Adrenal gland (tissue), 9 donors: ENCODE measurements at regions not wholly inside any gene's neighbourhood (a gene's known extent, or its start where the extent isn't known, plus 50 kb on each side); places are given as distances from the start of the nearest gene placed in this dataset.

ENCODE experiments used
- DNase-seq, 7 donors: peaks; one replicate each; pipeline ENCODE4 v3.0.0-alpha.2; 2019 to 2020
- H3K27ac ChIP-seq, 5 donors: fragments of 200-600 bp; sonication (generic) in 4 of 5; 1 replicate in 3 of 5; 2 replicates in 2 of 5; pipeline versions ENCODE4 v1.5.1 to v1.8.0; 2016 to 2020; ENCODE audit warnings: mild to moderate bottlenecking in 1 of 5
- H3K27me3 ChIP-seq: fragments of 200-600 bp; 2 replicates; pipeline ENCODE4 v1.8.0; 2021
- H3K36me3 ChIP-seq, 2 donors: fragments of 200-600 bp; replicated peaks in 1 of 2; 1 replicate in 1 of 2; 2 replicates in 1 of 2; pipeline versions ENCODE4 v1.5.1 to v1.8.0; 2018 to 2022
- H3K4me1 ChIP-seq, 2 donors: fragments of 200-600 bp; replicated peaks in 1 of 2; 1 replicate in 1 of 2; 2 replicates in 1 of 2; pipeline versions ENCODE4 v1.5.1 to v1.8.0; 2018 to 2021
- H3K4me3 ChIP-seq, 4 donors: fragments of 200-600 bp; sonication (generic) in 3 of 4; one replicate each; pipeline ENCODE4 v1.5.1; 2016 to 2018
- H3K9me3 ChIP-seq, 3 donors: fragments of 200-600 bp; sonication (generic) in 1 of 3; replicated peaks in 1 of 3; 1 replicate in 2 of 3; 2 replicates in 1 of 3; pipeline versions ENCODE4 v1.5.1 to v1.8.0; 2016 to 2021
- POLR2A ChIP-seq, 2 donors: fragments of 450-650 bp; IDR thresholded peaks; one replicate each; pipeline ENCODE4 v1.6.1; 2017; ENCODE audit warnings: antibody characterized with exemption in 2 of 2, mild to moderate bottlenecking in 2 of 2, moderate library complexity in 1 of 2
- WGBS, 4 donors: extraction: QIAGEN DNeasy Blood & Tissue Kit in 2 of 4; methylation state at CpG; one replicate each; pipeline versions ENCODE4 v1.1.5 to v1.1.7; 2013 to 2017; 5-methylcytosine and 5-hydroxymethylcytosine counted together
- intact Hi-C, 2 donors: fragments of 100-400 bp; cut with DNase I; formaldehyde crosslinking; loops; one replicate each; pipeline versions ENCODE4 v1.14.1 to v1.15.0; 2022 to 2023
- TF ChIP-seq, protein P1 (sequence below), 6 experiments: fragments of 450-650 bp in 4 of 6; fragments of 200-600 bp in 2 of 6; sonication (generic) in 1 of 6; IDR thresholded peaks; 1 replicate in 5 of 6; 2 replicates in 1 of 6; pipeline versions ENCODE4 v1.5.1 to v1.8.0; 2016 to 2021; ENCODE audit warnings: antibody characterized with exemption in 6 of 6, mild to moderate bottlenecking in 2 of 6, moderate library complexity in 1 of 6
- donor health status: healthy with polysubstance abuse.
- donor health status: Bipolar disorder and iron deficiency.
- donor health status: DM: yes; HTN: yes; CAD: no.
- donor health status: DM: no; HTN: no; CAD: no.
- donor health status: DM: no; HTN: no; CAD: no.

DNA sequence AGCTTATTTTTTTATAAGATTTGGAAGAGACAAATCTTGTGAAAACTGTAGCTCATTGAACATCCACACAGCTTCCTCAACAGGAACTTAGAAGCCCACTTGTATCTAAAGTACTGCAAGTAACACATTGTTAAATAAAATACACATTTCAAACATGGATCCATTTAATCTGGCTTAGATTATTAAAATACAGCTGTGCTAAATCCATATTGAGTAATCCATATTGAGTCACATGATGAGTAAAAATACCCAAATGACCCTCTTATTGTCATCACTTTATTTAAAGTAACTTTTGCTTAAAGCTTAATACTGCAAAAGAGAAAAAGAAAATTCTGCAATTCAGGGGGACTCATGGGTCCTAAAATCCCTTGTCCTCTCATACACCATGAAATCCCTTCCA, 133.3 kb downstream of the OSR1 start:
- intact Hi-C loops = no loop called here
- no peak for TF ChIP-seq POLR2A (IDR thresholded peaks at IDR 0.05)
- TF ChIP-seq, protein P1, sequence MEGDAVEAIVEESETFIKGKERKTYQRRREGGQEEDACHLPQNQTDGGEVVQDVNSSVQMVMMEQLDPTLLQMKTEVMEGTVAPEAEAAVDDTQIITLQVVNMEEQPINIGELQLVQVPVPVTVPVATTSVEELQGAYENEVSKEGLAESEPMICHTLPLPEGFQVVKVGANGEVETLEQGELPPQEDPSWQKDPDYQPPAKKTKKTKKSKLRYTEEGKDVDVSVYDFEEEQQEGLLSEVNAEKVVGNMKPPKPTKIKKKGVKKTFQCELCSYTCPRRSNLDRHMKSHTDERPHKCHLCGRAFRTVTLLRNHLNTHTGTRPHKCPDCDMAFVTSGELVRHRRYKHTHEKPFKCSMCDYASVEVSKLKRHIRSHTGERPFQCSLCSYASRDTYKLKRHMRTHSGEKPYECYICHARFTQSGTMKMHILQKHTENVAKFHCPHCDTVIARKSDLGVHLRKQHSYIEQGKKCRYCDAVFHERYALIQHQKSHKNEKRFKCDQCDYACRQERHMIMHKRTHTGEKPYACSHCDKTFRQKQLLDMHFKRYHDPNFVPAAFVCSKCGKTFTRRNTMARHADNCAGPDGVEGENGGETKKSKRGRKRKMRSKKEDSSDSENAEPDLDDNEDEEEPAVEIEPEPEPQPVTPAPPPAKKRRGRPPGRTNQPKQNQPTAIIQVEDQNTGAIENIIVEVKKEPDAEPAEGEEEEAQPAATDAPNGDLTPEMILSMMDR (IDR thresholded peaks at IDR 0.05) = no peak
- no peaks in the 10 kb centered on the region for H3K36me3 ChIP-seq
- no peaks in the 10 kb centered on the region for H3K27me3 ChIP-seq
- H3K4me1 ChIP-seq = no peaks in the 10 kb centered on the region
- DNase-seq = no peak
- no peak overlapping the region for H3K4me3 ChIP-seq
- no peaks in the 10 kb centered on the region for H3K9me3 ChIP-seq
- no peak overlapping the region for H3K27ac ChIP-seq

DNA sequence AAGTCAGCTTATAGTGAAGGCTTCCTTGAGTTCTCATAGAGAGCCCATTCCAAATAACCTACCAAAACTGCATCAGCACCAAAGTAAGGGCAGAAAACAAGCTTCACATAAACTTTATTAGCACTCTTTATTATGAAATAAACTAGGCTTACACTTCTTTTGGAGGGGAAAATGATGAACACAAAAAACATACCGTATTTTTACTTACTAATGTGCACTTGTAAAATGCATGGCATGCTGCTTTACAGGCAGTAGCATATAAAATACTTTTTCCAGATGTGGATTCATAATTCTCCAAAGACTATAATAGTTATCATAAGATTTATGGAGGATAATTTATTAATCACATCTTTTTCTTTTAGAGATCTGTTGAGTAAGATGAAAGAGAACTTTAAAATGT, 133.9 kb downstream of the OSR1 start:
- TF ChIP-seq POLR2A (IDR thresholded peaks at IDR 0.05) = no peak
- Histone ChIP-seq H3K27me3 (no peaks in the 10 kb centered on the region), H3K27ac (no peak overlapping the region), H3K36me3 (no peaks in the 10 kb centered on the region), H3K4me3 (no peak overlapping the region), H3K4me1 (no peaks in the 10 kb centered on the region), H3K9me3 (no peaks in the 10 kb centered on the region)
- intact Hi-C loops = no loop called here
- 80 to 93% (median 82%) methylated on average over 1 of the region's 1 CpG for WGBS, 4 donors
- DNase-seq = no peak

DNA sequence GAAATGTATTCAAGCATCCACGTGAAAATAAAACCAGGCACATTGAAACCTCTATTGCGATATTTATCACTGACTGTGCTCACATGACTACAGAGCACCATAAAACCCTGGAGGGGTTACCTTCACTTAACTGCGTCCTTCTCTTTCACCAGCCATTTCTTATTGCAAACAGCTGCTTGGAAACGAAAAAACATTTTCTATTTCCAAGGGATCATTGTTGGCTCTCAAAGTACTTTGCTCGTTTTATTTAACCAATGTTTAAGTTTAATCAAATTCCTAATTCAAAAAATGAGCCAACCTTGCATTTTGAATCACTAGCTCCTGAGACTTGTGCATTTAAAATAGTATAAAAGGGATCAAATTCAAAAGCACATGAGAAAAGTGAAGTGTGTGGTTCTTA, 134.4 kb downstream of the OSR1 start:
- Histone ChIP-seq H3K27me3 (no peaks in the 10 kb centered on the region), H3K36me3 (no peaks in the 10 kb centered on the region), H3K9me3 (no peaks in the 10 kb centered on the region), H3K4me3 (no peak overlapping the region), H3K27ac (no peak overlapping the region), H3K4me1 (no peaks in the 10 kb centered on the region)
- 85 to 89% (median 87%) methylated on average over 5 of the region's 5 CpGs for WGBS, 4 donors
- DNase-seq = no peak
- intact Hi-C loops = no loop called here
- no peak for TF ChIP-seq POLR2A (IDR thresholded peaks at IDR 0.05)
- TF ChIP-seq, protein P1 (IDR thresholded peaks at IDR 0.05) = no peak

DNA sequence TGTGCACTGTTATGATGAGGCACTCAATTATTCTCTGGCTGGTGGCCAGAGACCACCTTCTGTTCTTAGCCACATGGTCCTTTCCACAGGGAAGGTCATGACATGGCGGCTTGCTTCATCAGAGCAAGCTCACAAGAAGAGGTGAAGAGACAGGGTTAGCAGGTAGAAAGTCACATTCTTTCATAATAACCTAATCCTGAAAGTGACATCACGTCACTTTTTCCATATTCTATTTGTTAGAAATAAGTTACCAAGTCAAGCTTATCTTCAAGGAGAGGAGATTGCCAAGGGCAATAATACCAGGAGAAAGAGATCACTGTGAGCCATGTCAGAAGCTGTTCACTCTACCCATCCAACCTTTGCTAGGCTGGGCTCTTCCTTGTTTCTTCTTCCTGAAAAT, 139.4 kb downstream of the OSR1 start:
- Histone ChIP-seq H3K27me3 (no peaks in the 10 kb centered on the region), H3K36me3 (no peaks in the 10 kb centered on the region), H3K4me3 (no peak overlapping the region), H3K4me1 (no peaks in the 10 kb centered on the region), H3K9me3 (no peaks in the 10 kb centered on the region), H3K27ac (no peak overlapping the region)
- DNase-seq = no peak
- 82 to 94% (median 90%) methylated on average over 2 of the region's 2 CpGs for whole genome bisulfite sequencing, 4 donors
- intact Hi-C loops = no loop called here
- no peak for TF ChIP-seq POLR2A (IDR thresholded peaks at IDR 0.05)
- TF ChIP-seq, protein P1 (IDR thresholded peaks at IDR 0.05) = no peak

DNA sequence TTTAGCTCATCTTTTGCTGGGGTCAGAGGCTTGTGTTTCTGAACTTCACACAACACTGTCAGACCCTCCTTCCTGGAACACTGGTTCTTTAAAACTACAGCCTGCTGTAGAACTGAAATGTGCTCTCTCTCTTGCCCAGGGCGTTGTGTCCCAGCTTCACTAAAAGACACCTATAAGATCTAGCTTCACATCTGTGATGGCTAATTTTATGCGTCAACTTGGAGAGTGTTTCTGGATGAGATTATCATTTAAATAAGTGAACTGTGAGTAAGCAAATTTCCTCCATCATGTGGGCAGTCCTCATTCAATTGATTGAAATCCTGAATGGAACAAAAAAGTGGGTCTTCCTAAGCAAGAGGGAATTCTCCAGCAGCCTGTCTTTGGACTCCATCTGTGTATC, 140.3 kb downstream of the OSR1 start:
- Histone ChIP-seq H3K4me1 (no peaks in the 10 kb centered on the region), H3K36me3 (no peaks in the 10 kb centered on the region), H3K27ac (no peak overlapping the region), H3K4me3 (no peak overlapping the region), H3K27me3 (no peaks in the 10 kb centered on the region), H3K9me3 (no peaks in the 10 kb centered on the region)
- 68 to 95% (median 76%) methylated on average over 2 of the region's 2 CpGs for WGBS, 4 donors
- TF ChIP-seq, protein P1 (IDR thresholded peaks at IDR 0.05) = no peak
- TF ChIP-seq POLR2A (IDR thresholded peaks at IDR 0.05) = no peak
- intact Hi-C loops = no loop called here
- no peak for DNase-seq
